GM12891 (cell line): ENCODE measurements at regions not wholly inside any gene's neighbourhood (a gene's known extent, or its start where the extent isn't known, plus 50 kb on each side); places are given as distances from the start of the nearest gene placed in this dataset.

Experiments
- DNase-seq: peaks from one replicate; pipeline ENCODE4 v3.0.0; 2011; ENCODE audit warnings: low spot score; ENCODE audit not compliant: insufficient read length
- FAIRE-seq: peaks from 2 replicates; lab custom pipeline; 2011; peaks lifted over from hg19 to GRCh38; lab: Jason Lieb, UNC
- PAX5 ChIP-seq: IDR thresholded peaks from 2 replicates; pipeline ENCODE4 v1.6.1; 2011; ENCODE audit warnings: low read length, moderate library complexity, mild to moderate bottlenecking; ENCODE audit not compliant: insufficient read depth, severe bottlenecking
- POLR2A ChIP-seq: IDR thresholded peaks from 2 replicates; pipeline ENCODE4 v1.6.1; 2011; ENCODE audit warnings: low read depth, low read length, control low read depth
- POLR2AphosphoS5 ChIP-seq: IDR thresholded peaks from 2 replicates; pipeline ENCODE4 v1.6.1; 2011; ENCODE audit warnings: low read depth, low read length, control low read depth
- POU2F2 ChIP-seq: IDR thresholded peaks from 2 replicates; pipeline ENCODE4 v1.6.1; 2011; ENCODE audit warnings: low read depth, mild to moderate bottlenecking, control low read depth, low read length, moderate library complexity
- SPI1 ChIP-seq: IDR thresholded peaks from 2 replicates; pipeline ENCODE4 v1.6.1; 2011; ENCODE audit warnings: low read depth, low read length, control low read depth
- TAF1 ChIP-seq: IDR thresholded peaks from 2 replicates; pipeline ENCODE4 v1.6.1; 2011; ENCODE audit warnings: low read depth, low read length, control low read depth

DNA sequence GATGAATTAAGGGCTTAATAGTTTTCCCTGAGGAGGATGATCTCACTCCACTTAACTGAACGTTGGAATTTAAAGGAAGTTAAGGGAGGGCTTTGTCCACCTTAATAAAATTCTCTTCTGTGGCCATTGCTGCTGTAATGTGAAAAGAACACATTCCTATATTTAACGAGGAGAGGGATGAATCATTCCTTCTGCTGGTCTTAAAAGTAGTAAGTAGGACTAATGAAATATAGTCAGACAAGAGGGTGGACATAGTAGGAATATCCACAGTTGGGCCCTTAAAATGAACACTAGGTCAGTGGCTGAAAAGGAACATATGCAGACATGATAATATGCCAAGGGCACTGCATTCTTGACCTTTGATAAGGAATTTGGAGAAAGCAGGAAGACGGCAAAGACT lies 405.6 kb downstream of the PMP22 start:
- FAIRE-seq, result no peak
- no peak for TF ChIP-seq POLR2A
- TF ChIP-seq SPI1, result no peak
- TF ChIP-seq PAX5, result no peak
- no peak for DNase-seq

DNA sequence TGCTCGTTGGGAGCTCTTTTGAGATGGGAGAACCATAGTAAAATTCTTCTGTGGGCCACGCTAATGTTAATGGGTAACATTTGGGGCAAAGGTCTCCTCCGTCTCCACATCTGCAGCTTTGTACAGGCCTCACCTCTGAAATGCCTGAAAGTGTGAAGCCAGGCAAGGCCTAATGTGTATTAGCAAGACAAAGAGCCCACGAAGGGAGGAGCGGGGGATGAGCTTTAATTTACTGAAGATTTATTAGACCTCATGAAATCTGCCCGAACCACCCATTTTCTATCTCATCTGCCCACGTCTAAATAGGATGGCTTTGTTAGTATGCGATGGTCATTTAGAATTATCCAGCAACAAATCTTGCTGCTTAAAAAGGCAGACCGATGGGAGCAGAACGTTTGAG lies 408.9 kb downstream of the PMP22 start:
- TF ChIP-seq POU2F2, result no peak
- TF ChIP-seq POLR2A, result no peak
- TF ChIP-seq SPI1, result no peak
- no peak for TF ChIP-seq TAF1
- TF ChIP-seq POLR2AphosphoS5, result no peak
- no peak for TF ChIP-seq PAX5
- FAIRE-seq (no peak), DNase-seq (no peak)

DNA sequence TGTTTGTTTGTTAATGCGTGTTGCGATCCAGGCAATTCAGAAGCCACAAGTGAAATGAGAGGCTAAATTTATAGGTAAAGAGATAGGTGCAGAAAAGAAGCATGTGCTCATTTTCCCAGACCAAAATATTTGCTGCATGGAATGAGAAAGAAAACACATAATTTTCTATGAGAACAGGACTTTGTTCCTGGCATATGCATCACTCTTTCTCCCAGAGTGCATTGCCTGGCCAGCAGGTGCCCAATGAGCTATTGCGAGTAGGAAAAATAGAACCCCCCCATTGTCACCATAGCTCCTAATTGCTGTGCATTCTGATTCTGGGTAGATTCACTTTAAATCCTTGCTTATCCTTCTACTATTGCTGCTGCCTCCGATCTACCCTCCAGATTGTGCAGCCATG lies 410.4 kb downstream of the PMP22 start:
- FAIRE-seq (no peak), DNase-seq (no peak)
- TF ChIP-seq POLR2A (no peak), POLR2AphosphoS5 (no peak), SPI1 (no peak), TAF1 (no peak), PAX5 (no peak), POU2F2 (no peak)

DNA sequence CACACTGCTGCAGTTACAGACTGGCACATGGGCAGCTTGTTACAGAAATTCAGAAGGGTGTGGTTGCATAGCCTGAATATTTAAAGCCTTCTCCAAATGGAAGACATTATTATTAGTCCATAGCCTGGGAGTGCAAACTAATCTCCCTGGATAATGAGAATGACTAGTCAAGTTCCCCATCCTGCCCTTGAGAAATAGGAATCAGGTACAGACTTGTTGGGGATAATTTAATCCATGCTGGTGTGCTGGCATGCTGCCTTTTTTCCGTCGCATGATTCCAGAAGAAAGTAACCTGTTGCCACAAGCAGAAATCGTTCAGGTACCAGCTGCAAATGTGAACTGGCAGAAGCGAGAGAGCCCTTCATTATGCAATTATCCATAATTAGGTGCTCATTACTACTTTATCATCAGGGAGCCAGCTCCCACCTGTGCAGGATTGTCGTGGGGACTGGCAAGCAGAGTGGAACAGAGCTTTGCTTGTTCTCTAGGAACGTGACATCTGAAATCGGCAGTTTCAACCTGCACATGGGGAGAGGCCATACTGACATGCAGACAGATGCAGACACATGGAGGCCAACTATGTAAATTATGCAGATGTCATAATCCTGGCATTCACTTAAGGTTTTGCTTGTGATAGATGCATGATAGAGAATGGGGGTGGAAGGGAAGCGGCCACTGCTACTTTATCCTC lies 419.4 kb downstream of the PMP22 start:
- TF ChIP-seq POLR2AphosphoS5 (no peak), POU2F2 (no peak)
- DNase-seq, result no peak
- FAIRE-seq, result no peak

DNA sequence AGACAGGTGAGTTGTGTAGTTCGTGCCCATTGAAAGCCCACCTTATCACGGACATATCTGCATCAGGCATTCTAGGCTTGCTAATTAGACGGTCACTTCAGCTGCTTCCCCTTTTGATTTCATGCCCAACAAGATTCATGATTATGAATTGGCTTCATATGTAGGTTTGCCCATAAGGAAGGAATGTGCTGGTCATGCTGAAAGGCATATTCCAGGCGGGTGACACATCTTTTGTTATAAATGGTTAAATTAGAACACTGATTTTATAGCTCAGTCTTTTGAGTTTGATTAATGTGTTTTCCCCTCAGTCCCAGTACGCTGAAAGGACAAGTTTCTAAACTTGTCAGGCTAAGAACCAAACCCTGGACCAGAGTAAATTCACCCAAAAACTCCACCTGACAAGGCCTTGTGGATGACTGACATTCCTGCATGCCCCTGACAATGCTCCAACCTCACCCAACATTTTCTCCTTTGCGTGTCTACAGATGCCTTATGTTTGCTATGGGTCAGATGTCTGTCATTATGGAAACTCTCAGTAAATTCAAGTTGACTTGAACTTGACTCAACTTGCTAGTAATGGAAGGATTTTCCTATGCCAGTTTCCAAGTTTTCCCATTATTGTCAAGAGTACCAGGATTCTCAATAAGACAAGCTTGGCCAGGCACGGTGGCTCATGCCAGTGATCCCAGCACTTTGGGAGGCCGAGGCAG lies 421.9 kb downstream of the PMP22 start:
- DNase-seq (no peak), FAIRE-seq (no peak)
- TF ChIP-seq SPI1, result no peak
- TF ChIP-seq POLR2AphosphoS5, result no peak
- TF ChIP-seq POU2F2, result no peak
- TF ChIP-seq POLR2A, result no peak
- no peak for TF ChIP-seq TAF1
- no peak for TF ChIP-seq PAX5

DNA sequence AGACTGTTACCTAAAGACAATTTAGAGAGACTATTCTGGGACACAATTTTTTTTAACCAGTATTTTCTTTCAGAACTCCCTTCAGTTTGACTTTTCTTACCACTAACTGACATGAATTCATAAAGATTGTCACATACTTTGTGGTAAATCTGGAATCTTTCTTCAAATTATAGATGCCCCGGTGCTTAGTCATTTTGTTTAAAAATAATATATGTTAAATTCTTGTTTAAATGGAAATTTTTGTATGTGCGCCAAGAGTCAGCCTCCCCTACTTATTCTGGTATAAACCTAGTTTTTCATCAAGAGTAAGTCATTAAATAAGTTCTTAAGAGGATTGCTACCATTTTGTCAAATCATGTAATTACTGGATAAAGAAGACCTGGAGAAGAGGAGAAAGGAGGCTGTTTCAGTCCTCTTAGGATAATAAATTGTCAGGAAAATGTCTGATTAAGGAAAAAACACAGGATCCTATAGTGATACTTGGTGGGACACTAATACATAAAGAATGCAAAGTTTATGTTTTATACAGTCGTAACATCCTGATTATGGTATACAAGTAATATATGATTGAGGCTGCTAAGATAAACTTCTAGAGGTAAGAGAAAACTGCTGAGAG lies 424.4 kb downstream of the PMP22 start:
- no peak for TF ChIP-seq POU2F2
- no peak for TF ChIP-seq SPI1
- no peak for TF ChIP-seq TAF1
- no peak for TF ChIP-seq POLR2A
- no peak for TF ChIP-seq PAX5
- TF ChIP-seq POLR2AphosphoS5, result no peak
- no peak for DNase-seq
- no peak for FAIRE-seq

GRCh38 chr17:14838567-14838966 lies 426.6 kb downstream of the PMP22 start:
- FAIRE-seq (no peak), DNase-seq (no peak)
- TF ChIP-seq PAX5 (no peak), SPI1 (no peak), TAF1 (no peak), POLR2AphosphoS5 (no peak), POU2F2 (no peak), POLR2A (no peak)

DNA sequence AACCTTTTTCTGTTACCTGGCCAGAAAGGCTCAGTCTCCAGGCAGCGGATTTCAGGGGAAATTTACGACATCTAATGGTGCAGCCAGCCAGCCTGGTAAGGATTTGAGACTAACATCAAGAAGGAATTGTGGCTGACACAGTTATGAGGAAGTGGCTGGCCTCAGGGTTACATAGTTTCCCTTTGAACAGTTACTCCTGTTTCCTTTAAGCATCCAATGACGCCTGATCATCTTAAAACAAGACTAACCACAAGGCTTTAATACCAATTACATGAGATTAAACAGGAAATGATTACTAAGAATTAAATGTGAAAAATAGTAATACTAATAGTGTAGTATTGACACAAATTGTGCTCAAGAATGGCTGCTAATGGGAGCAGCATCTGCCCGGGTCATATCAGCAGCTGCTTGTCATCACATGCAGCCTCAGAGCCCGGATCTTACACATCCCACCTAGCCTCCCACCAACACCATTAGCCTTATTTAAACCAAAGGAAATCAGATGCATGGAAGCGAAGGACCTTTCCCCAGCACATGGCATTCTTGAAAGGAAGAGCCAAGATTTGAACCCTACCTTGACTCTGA lies 431.8 kb downstream of the PMP22 start:
- no peak for DNase-seq
- no peak for TF ChIP-seq POLR2AphosphoS5
- no peak for TF ChIP-seq TAF1
- TF ChIP-seq SPI1, result no peak
- no peak for TF ChIP-seq PAX5
- no peak for TF ChIP-seq POLR2A
- TF ChIP-seq POU2F2, result no peak
- no peak for FAIRE-seq

DNA sequence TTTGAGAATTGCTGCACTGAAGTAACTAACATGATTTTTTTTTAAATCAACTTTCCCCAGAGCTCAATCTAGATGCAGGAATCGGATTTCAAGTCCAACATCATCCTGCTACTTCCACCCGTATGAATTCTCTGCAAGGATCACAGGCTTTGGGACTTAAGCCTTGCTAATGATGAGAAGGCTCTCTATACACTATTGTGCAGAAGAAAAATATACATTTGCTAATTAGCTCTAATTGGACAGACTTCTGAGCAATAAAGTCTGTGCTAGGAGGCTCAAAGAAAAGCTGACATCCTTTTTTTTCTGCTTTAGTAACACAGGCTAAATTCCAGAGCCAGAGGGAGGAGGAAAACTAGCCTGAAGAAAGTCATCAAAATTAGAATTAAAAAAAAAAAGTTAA lies 433.6 kb downstream of the PMP22 start:
- TF ChIP-seq POLR2A (no peak), PAX5 (no peak), TAF1 (no peak), SPI1 (no peak), POLR2AphosphoS5 (no peak), POU2F2 (no peak)
- DNase-seq (no peak), FAIRE-seq (no peak)

- DNase-seq (no peak), FAIRE-seq (no peak)
- TF ChIP-seq POLR2A (no peak), POU2F2 (no peak), POLR2AphosphoS5 (no peak), SPI1 (no peak), PAX5 (no peak), TAF1 (no peak)
Measured at GRCh38 chr17:14827396-14827919, 437.7 kb downstream of the PMP22 start.

GRCh38 chr17:14826358-14826757 lies 438.8 kb downstream of the PMP22 start:
- no peak for FAIRE-seq

More at GRCh38 chr17:14826358-14826757, 438.8 kb downstream of the PMP22 start:
- no peak for TF ChIP-seq TAF1
- no peak for TF ChIP-seq PAX5
- no peak for TF ChIP-seq POLR2AphosphoS5
- no peak for TF ChIP-seq SPI1
- TF ChIP-seq POU2F2, result no peak
- no peak for TF ChIP-seq POLR2A
- DNase-seq, result no peak
